ENCODE measurements at regions not wholly inside any gene's neighbourhood (a gene's known extent, or its start where the extent isn't known, plus 50 kb on each side); places are given as distances from the start of the nearest gene placed in this dataset.
"Not testable (repeated sequence)": the region's sequence is repeated elsewhere in the genome, so short reads cannot be mapped to it uniquely, and the experiment has no call there.

DNA sequence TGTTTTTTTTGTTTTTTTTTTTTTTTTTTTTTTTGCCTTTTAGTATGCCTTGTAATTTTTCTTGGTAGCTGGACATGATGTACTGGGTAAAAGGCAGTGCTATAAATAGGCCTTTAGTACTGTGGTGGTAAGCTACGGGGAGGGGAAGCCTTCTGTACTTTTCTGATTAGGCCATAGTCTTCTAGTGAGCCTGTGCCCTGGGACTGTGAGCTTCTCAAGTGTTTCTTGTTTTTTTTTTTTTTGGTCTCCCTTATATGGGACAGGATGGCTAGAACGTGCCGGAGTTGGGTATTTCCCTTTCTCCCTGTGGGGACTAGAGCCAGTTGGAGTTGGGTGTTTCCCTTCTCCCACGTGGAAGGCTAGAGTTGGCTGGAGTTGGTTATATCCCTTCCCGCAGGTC, 59.4 kb upstream of the PRELID3B start:
- no peak overlapping the region for H3K4me3 ChIP-seq
- FAIRE-seq = no peak
- POLR2A ChIA-PET = no interaction called here
- no peak for DNase-seq (ENCODE audit: low read depth, low spot score)
- no peak overlapping the region for H3K4me2 ChIP-seq (ENCODE audit: control insufficient read depth, insufficient read depth)
- no peak for ATAC-seq
- RAD21 ChIA-PET (ENCODE audit: unreplicated experiment) = no interaction called here
- peaks cover under 1 to 2% of the 10 kb centered on the region in 2 experiments; a peak in 2 of 4 replicates for H3K27me3 ChIP-seq (replicated peaks in 1 of 2; ENCODE audit: control insufficient read depth in 2 of 2, insufficient read depth in 2 of 2, low read length in 1 of 2)
- H3K27ac ChIP-seq (ENCODE audit: control insufficient read depth, insufficient read depth) = no peak overlapping the region
- H3K9me3 ChIP-seq (replicated peaks; ENCODE audit: control insufficient read depth, insufficient read depth, low read length) = no peaks in the 10 kb centered on the region
- no peaks in the 10 kb centered on the region for H3K4me1 ChIP-seq (ENCODE audit: control insufficient read depth, insufficient read depth, low read length)
- WGBS (ENCODE audit: insufficient coverage, insufficient replicate concordance, low lambda C conversion rate, missing lambda C conversion rate) = 31% methylated on average over 5 of the region's 5 CpGs
- intact Hi-C loops (cut with micrococcal nuclease; ENCODE audit: unreplicated experiment) = no loop called here
- BruUV-seq (replicated peaks) = no TSS peak
- TF ChIP-seq MTA3 (IDR thresholded peaks at IDR 0.05; ENCODE audit: borderline replicate concordance, low read length) = no peak
- TF ChIP-seq BCLAF1 (IDR thresholded peaks at IDR 0.05) = no peak
- TF ChIP-seq EZH2 (IDR thresholded peaks at IDR 0.05; ENCODE audit: borderline replicate concordance, control insufficient read depth, low read depth, low read length) = no peak
- no peak for TF ChIP-seq JUND (IDR thresholded peaks at IDR 0.05; ENCODE audit: low read depth, low read length)
- TF ChIP-seq KDM1A (IDR thresholded peaks at IDR 0.05; ENCODE audit: borderline replicate concordance) = no peak
- no peak for TF ChIP-seq NFXL1 (IDR thresholded peaks at IDR 0.05; ENCODE audit: borderline replicate concordance)
- H3K79me2 ChIP-seq (ENCODE audit: control insufficient read depth, insufficient read depth, low read length) = no peaks in the 10 kb centered on the region
- SMC1A ChIA-PET (ENCODE audit: uncharacterized antibody, unreplicated experiment) = no interaction called here
- in situ Hi-C loops (cut with MboI) = no loop called here
- H2AFZ ChIP-seq (ENCODE audit: control insufficient read depth, low read depth, low read length) = no peak overlapping the region
- CTCF ChIA-PET = interaction anchor here (0.6 to 2.1 kb wide), 3 partner anchors 10 to 58 kb away, joined by 3 to 6 read pairs (median 4); no protein-coding TSS in a partner anchor
- H3K9ac ChIP-seq (ENCODE audit: control insufficient read depth, insufficient read depth, low read length) = no peak overlapping the region
- no peaks in the 10 kb centered on the region for H4K20me1 ChIP-seq (ENCODE audit: control insufficient read depth, insufficient read depth)
- H3K36me3 ChIP-seq (ENCODE audit: control insufficient read depth in 2 of 2, insufficient read depth in 2 of 2, low read length in 1 of 2) = no peaks in the 10 kb centered on the region

DNA sequence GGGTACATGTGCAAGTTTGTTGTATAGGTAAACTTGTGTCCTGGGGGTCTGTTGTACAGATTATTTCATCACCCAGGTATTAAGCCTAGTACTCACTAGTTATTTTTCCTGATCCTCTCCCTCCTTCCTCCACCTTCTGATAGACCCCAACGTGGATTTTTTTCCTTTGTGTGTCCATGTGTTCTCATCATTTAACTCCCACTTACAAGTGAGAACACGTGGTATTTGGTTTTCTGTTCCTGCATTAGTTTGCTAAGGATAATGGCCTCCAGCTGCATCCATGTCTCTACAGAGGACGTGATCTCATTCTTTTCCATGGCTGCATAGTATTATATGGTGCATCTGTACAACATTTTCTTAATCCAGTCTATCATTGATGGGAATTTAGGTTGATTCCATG, 57.3 kb upstream of the PRELID3B start:
- in situ Hi-C loops (cut with MboI); H3K27me3 ChIP-seq (replicated peaks in 1 of 2; ENCODE audit: control insufficient read depth in 2 of 2, insufficient read depth in 2 of 2, low read length in 1 of 2); CTCF ChIA-PET; H3K36me3 ChIP-seq (ENCODE audit: control insufficient read depth in 2 of 2, insufficient read depth in 2 of 2, low read length in 1 of 2); H4K20me1 ChIP-seq (ENCODE audit: control insufficient read depth, insufficient read depth); FAIRE-seq; RAD21 ChIA-PET (ENCODE audit: unreplicated experiment); H2AFZ ChIP-seq (ENCODE audit: control insufficient read depth, low read depth, low read length); H3K9me3 ChIP-seq (replicated peaks; ENCODE audit: control insufficient read depth, insufficient read depth, low read length); H3K4me1 ChIP-seq (ENCODE audit: control insufficient read depth, insufficient read depth, low read length); DNase-seq (ENCODE audit: low read depth, low spot score); BruUV-seq (replicated peaks); ATAC-seq; H3K27ac ChIP-seq (ENCODE audit: control insufficient read depth, insufficient read depth); intact Hi-C loops (cut with micrococcal nuclease; ENCODE audit: unreplicated experiment); H3K4me3 ChIP-seq; SMC1A ChIA-PET (ENCODE audit: uncharacterized antibody, unreplicated experiment); POLR2A ChIA-PET; H3K4me2 ChIP-seq (ENCODE audit: control insufficient read depth, insufficient read depth); H3K79me2 ChIP-seq (ENCODE audit: control insufficient read depth, insufficient read depth, low read length); H3K9ac ChIP-seq (ENCODE audit: control insufficient read depth, insufficient read depth, low read length): not testable (repeated sequence)
- WGBS (ENCODE audit: insufficient coverage, insufficient replicate concordance, low lambda C conversion rate, missing lambda C conversion rate) = 6% methylated on average over 3 of the region's 3 CpGs

Data from GM12878 (cell line).